GM13977 (cell line): ENCODE measurements at regions not wholly inside any gene's neighbourhood (a gene's known extent, or its start where the extent isn't known, plus 50 kb on each side); places are given as distances from the start of the nearest gene placed in this dataset.

ENCODE experiments used
- DNase-seq: peaks from one replicate; pipeline ENCODE4 v3.0.0; 2012; ENCODE audit warnings: low spot score
- in situ Hi-C: fragments of 300-500 bp; cut with MboI; formaldehyde crosslinking; loops from one replicate; pipeline ENCODE4 v1.12.0; 2022; ENCODE audit warnings: low sequenced_read_pairs, low pct_unique_long_range_greater_than_20kb, mixed read lengths, inconsistent platforms; ENCODE audit not compliant: unreplicated experiment
- TF ChIP-seq, protein P1 (sequence below): IDR thresholded peaks from 2 replicates; pipeline ENCODE4 v1.5.1; 2012; ENCODE audit warnings: mild to moderate bottlenecking, control low read depth; ENCODE audit not compliant: insufficient read depth; ENCODE audit errors: extremely low read depth, missing control alignments

DNA sequence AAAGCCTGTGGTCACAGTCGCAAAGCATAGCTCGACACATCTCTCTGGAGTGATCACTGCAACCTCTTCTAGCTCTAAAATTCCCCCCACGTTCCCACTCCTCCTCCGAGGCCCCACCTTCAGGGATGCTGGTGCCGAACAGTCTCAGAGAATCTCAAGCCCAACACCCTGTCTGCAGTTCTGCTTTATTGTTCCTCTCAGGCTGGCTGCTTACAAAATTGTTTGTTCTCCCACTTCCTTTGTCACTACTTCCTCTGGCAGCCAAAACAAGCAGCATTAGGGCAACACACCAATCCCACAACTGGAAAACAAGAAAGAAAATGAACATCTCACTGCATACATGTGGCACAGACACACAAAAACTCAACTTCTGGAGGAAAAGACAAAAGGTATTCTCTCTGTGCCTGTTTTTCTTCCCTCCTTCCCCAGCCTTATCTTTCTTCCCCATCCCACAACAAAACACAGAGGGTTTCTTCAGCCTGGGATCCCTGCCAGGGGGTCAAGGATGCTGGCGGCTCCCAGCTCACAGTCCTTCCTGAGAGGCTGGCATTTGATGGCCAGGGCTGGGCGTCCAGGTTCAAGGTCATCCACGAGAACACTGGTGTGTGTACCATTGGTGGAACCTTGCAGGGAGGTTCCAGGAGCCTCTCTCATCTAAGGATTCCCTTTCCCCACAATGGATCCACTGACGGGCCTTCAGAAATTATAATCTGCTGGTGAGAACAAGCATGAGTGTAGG lies 108.4 kb downstream of the TMCO5A start:
- in situ Hi-C loops = no loop called here
- TF ChIP-seq, protein P1, sequence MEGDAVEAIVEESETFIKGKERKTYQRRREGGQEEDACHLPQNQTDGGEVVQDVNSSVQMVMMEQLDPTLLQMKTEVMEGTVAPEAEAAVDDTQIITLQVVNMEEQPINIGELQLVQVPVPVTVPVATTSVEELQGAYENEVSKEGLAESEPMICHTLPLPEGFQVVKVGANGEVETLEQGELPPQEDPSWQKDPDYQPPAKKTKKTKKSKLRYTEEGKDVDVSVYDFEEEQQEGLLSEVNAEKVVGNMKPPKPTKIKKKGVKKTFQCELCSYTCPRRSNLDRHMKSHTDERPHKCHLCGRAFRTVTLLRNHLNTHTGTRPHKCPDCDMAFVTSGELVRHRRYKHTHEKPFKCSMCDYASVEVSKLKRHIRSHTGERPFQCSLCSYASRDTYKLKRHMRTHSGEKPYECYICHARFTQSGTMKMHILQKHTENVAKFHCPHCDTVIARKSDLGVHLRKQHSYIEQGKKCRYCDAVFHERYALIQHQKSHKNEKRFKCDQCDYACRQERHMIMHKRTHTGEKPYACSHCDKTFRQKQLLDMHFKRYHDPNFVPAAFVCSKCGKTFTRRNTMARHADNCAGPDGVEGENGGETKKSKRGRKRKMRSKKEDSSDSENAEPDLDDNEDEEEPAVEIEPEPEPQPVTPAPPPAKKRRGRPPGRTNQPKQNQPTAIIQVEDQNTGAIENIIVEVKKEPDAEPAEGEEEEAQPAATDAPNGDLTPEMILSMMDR = no peak

DNA sequence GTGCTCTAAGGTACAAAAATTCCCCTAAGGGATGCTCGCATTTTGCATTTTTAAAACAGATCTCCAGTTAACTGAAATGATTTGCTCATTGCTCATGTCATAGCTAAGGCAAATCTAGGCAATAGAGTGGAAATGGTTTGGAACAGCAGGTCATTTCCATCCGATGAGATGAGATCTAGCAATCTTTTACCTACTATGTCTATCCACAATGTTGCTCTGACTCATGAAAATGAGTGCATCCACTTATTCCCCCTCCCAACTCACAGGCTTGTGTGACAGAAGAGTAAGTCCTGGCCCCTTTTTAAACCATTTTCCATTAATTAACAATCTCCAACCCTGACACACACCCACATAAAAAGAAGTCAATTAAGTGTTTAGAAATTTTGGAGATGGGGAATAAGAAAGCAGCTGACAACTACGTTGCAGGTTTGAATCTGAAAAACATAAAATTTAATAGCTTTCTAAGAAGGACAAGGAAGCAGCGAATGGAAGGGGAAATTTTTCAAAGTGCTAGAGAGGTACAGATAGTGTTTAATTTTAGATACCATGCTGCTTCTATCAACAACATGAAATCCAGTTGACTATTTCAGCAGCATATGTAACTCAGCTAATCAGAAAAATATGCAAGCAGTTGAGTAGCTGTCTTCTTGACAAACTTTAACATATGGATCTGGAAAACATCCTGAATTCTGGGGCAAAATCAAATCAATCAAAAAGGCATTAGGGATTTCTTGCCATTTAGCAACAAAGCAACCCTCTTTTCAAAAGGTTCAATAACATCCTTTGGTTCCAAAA lies 112.0 kb downstream of the TMCO5A start:
- in situ Hi-C loops = no loop called here

More for the DNA sequence above, 108.4 kb downstream of the TMCO5A start:
- DNase-seq = no peak

DNA sequence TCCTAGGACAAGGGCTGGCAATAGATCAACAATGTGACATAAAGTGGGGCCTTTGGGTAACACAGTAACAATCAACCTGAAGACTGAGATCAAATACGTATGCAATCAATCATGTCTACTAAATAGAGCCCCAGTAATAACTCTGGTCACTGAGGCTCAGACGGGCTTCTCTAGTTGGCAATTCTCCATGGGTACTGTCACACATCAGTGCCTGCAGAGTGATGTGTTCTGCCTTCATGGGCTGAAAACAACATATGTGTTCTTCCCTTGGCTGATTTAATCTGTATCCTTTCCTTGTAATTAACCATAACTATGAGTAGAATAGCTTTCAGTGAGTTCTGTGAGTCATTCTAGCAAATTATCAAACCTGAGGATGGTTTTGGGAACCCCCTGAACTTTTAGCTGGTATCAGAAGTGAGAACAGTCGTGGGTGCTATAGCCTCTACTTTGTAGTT lies 113.6 kb downstream of the TMCO5A start:
- in situ Hi-C loops = no loop called here
- DNase-seq = no peak
- TF ChIP-seq, protein P1 = no peak

More for the DNA sequence above, 112.0 kb downstream of the TMCO5A start:
- DNase-seq = no peak
- TF ChIP-seq, protein P1 = no peak

DNA sequence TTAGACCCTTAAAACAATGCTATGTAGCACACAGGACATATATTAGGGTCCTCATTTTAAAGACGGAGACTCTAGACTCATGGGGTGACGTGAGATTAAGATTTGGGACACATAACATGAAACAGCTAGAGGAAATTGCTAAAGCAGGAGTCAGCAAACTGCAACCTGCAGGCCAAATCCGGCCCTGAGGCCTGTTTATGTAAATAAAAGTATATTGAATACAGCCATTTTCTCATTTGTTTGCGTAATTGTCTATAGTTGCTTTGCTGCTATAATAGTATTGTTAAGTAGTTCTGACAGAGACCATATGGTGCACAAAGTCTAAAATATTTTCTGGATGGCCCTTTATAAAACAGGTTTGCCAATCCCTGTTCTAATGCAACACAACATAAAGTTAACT lies 115.5 kb downstream of the TMCO5A start:
- TF ChIP-seq, protein P1 = no peak
- in situ Hi-C loops = no loop called here
- DNase-seq = no peak

DNA sequence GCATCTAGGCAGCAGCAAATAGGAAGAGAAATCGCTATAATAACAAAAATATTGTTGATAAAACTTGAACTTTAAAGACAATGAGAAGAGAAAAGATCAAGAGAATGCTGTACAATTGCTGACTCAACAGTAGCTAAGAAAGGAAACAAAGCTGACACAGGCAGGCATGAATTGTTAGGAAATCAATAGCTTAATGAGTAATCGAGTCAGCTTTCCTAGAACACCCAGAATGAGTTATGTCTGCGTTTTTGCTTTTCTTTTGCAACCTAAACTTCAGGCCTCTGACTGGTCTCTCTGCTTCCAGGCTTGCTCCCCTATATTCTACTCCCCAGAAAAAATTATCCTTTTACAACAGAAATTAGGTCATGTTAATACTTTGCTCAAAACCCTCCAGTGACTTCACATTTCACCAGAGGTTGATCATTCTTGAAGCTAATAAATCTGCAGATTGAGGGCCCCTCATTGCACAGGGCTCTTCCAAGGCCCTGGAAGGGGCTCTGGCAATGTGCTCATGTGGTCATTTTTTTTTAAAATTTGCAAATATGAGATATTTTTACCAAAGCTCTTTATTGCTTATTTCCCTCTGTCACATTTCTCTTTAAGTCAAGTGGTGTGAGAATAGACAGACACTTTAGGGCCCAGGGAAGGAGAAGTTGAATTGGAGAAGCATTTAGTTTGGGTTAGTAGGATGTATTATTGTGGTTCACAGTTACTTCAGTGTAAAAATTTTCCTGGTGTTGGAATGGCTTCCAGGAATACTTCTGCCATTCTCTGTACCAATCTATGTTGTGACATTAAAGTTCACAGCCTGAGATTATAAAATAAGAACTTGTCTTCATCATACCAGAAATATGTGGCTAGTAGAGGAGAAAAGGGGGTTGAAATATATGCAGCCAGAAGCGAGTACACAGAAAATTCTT lies 116.3 kb downstream of the TMCO5A start:
- in situ Hi-C loops = no loop called here

More for the DNA sequence above, 116.3 kb downstream of the TMCO5A start:
- TF ChIP-seq, protein P1 = no peak
- no peak for DNase-seq
